Gastroesophageal sphincter (tissue), 4 donors: ENCODE measurements at regions not wholly inside any gene's neighbourhood (a gene's known extent, or its start where the extent isn't known, plus 50 kb on each side); places are given as distances from the start of the nearest gene placed in this dataset.

ENCODE experiments used
- ATAC-seq: fragments of 150-250 bp; one replicate; pipeline ENCODE4 v1.9.1; 2016; ENCODE audit warnings: mild to moderate bottlenecking, moderate library complexity
- H3K27ac ChIP-seq, 4 donors: fragments of 200-600 bp; sonication (generic) in 3 of 4; 1 replicate in 3 of 4; 2 replicates in 1 of 4; pipeline ENCODE4 v1.5.1; 2016 to 2019
- H3K27me3 ChIP-seq: fragments of 200-600 bp; sonication (generic); one replicate; pipeline ENCODE4 v1.5.1; 2019
- H3K36me3 ChIP-seq, 2 donors: fragments of 200-600 bp; sonication (generic); one replicate each; pipeline ENCODE4 v1.5.1; 2019; ENCODE audit warnings: control low read depth in 1 of 2
- H3K4me1 ChIP-seq, 3 donors: fragments of 200-600 bp; sonication (generic); 1 replicate in 2 of 3; 2 replicates in 1 of 3; pipeline ENCODE4 v1.5.1; 2016 to 2019; ENCODE audit warnings: control low read depth in 2 of 3
- H3K4me3 ChIP-seq, 2 donors: fragments of 200-600 bp; sonication (generic); one replicate each; pipeline ENCODE4 v1.5.1; 2019; ENCODE audit warnings: mild to moderate bottlenecking in 1 of 2, moderate library complexity in 1 of 2
- H3K9me3 ChIP-seq, 3 donors: fragments of 200-600 bp; sonication (generic); one replicate each; pipeline ENCODE4 v1.5.1; 2017 to 2019; ENCODE audit warnings: control low read depth in 2 of 3
- EP300 ChIP-seq: sonication (generic); formaldehyde crosslinking; IDR thresholded peaks from one replicate; pipeline ENCODE4 v1.6.1; 2017; ENCODE audit warnings: antibody characterized with exemption, mild to moderate bottlenecking
- POLR2A ChIP-seq, 2 donors: fragments of 450-650 bp; IDR thresholded peaks; one replicate each; pipeline ENCODE4 v1.6.1; 2017; ENCODE audit warnings: antibody characterized with exemption in 2 of 2, mild to moderate bottlenecking in 2 of 2, moderate library complexity in 1 of 2
- POLR2AphosphoS5 ChIP-seq: sonication (generic); formaldehyde crosslinking; IDR thresholded peaks from one replicate; pipeline ENCODE4 v1.6.1; 2017; ENCODE audit warnings: antibody characterized with exemption
- WGBS, 2 donors: methylation state at CpG; one replicate each; pipeline ENCODE4 v1.1.5; 2018; ENCODE audit warnings: low coverage in 1 of 2; 5-methylcytosine and 5-hydroxymethylcytosine counted together
- TF ChIP-seq, protein P1 (sequence below), 4 experiments: fragments of 200-600 bp in 2 of 4; fragments of 450-650 bp in 2 of 4; sonication (generic) in 1 of 4; IDR thresholded peaks; one replicate each; pipeline ENCODE4 v1.5.1; 2017 to 2019; ENCODE audit warnings: antibody characterized with exemption in 4 of 4, mild to moderate bottlenecking in 2 of 4, moderate library complexity in 2 of 4

GRCh38 chr15:26087395-26087794 is 224.3 kb upstream of the ATP10A start:
- Histone ChIP-seq H3K27ac (no peak overlapping the region), H3K4me3 (no peak overlapping the region), H3K27me3 (no peaks in the 10 kb centered on the region), H3K36me3 (no peaks in the 10 kb centered on the region), H3K4me1 (peaks cover 0 to 15% (median 0%) of the 10 kb centered on the region in 3 donors), H3K9me3 (no peaks in the 10 kb centered on the region)
- TF ChIP-seq, protein P1, sequence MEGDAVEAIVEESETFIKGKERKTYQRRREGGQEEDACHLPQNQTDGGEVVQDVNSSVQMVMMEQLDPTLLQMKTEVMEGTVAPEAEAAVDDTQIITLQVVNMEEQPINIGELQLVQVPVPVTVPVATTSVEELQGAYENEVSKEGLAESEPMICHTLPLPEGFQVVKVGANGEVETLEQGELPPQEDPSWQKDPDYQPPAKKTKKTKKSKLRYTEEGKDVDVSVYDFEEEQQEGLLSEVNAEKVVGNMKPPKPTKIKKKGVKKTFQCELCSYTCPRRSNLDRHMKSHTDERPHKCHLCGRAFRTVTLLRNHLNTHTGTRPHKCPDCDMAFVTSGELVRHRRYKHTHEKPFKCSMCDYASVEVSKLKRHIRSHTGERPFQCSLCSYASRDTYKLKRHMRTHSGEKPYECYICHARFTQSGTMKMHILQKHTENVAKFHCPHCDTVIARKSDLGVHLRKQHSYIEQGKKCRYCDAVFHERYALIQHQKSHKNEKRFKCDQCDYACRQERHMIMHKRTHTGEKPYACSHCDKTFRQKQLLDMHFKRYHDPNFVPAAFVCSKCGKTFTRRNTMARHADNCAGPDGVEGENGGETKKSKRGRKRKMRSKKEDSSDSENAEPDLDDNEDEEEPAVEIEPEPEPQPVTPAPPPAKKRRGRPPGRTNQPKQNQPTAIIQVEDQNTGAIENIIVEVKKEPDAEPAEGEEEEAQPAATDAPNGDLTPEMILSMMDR (IDR thresholded peaks at IDR 0.05): no peak
- TF ChIP-seq POLR2A (IDR thresholded peaks at IDR 0.05): no peak
- TF ChIP-seq POLR2AphosphoS5: no peak
- no peak for TF ChIP-seq EP300
- 34 to 70% methylated on average over 3 to 4 of the region's 4 CpGs for WGBS, 2 donors
- ATAC-seq: no peak

DNA sequence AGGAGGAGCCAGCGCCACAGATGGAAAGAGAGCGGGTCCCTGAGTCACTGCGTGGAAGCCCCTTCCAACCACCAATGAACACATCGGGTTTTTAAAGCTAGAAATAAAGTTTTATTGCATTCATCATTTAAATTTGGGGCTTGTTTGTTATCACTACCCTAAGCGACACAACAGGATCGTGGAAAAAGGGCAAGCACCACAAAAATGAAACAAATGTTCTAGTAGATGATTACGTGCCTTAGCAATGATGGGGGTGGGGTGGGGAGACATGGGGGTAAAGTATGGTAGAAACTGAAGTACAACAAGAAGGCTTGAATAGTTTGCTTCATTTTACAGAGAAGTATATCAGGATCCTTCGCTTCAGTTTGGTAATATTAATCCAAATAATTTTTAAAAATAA is 221.6 kb upstream of the ATP10A start:
- peaks cover 0 to 21% (median 0%) of the 10 kb centered on the region in 3 donors for H3K4me1 ChIP-seq
- H3K4me3 ChIP-seq: no peak overlapping the region
- WGBS, 2 donors: 92 to 93% methylated on average over 3 to 4 of the region's 8 CpGs
- H3K36me3 ChIP-seq: no peaks in the 10 kb centered on the region
- ATAC-seq: no peak
- no peaks in the 10 kb centered on the region for H3K9me3 ChIP-seq
- no peak overlapping the region for H3K27ac ChIP-seq
- TF ChIP-seq, protein P1 (IDR thresholded peaks at IDR 0.05): no peak
- no peak for TF ChIP-seq POLR2AphosphoS5
- TF ChIP-seq POLR2A (IDR thresholded peaks at IDR 0.05): no peak
- no peak for TF ChIP-seq EP300
- no peaks in the 10 kb centered on the region for H3K27me3 ChIP-seq

DNA sequence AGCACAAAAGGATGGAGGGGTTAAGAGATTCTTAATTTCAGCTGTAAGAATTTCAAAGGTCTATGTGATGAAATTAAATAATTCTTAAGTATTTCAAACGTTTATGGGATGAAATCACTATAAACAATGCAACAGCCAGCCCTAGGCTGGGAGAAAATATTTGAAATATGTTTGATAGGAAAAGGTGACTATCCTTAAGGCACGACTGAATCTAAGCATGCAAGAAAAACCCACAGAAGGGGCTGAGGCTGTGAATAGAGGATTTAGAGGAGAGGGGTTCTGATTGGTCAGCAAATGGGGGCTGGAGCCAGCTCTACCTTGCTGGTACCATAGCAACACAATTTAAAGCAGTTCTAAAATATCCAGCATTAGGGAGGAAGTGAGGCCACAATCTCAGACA is 220.8 kb upstream of the ATP10A start:
- H3K4me3 ChIP-seq: no peak overlapping the region
- H3K36me3 ChIP-seq: no peaks in the 10 kb centered on the region
- peaks cover 0 to 21% (median 0%) of the 10 kb centered on the region in 3 donors for H3K4me1 ChIP-seq
- no peaks in the 10 kb centered on the region for H3K9me3 ChIP-seq
- H3K27me3 ChIP-seq: no peaks in the 10 kb centered on the region
- ATAC-seq: no peak
- H3K27ac ChIP-seq: peak overlapping the region in 3 of 4 donors; percentile 33 to 95 (median 93)
- WGBS, 2 donors: 0 to 22% methylated on average over 2 of the region's 2 CpGs
- TF ChIP-seq POLR2A (IDR thresholded peaks at IDR 0.05): no peak
- no peak for TF ChIP-seq POLR2AphosphoS5
- TF ChIP-seq EP300: no peak
- TF ChIP-seq, protein P1 (IDR thresholded peaks at IDR 0.05): no peak

- no peak for TF ChIP-seq EP300
- TF ChIP-seq POLR2AphosphoS5: no peak
- TF ChIP-seq, protein P1 (IDR thresholded peaks at IDR 0.05): no peak
- TF ChIP-seq POLR2A (IDR thresholded peaks at IDR 0.05): no peak
- ATAC-seq: no peak
- 46 to 76% methylated on average over 4 of the region's 4 CpGs for WGBS, 2 donors
- peaks cover 0 to 21% (median 0%) of the 10 kb centered on the region in 3 donors for H3K4me1 ChIP-seq
- H3K27me3 ChIP-seq: no peaks in the 10 kb centered on the region
- peak overlapping the region in 3 of 4 donors; percentile 33 to 95 (median 93) for H3K27ac ChIP-seq
- no peak overlapping the region for H3K4me3 ChIP-seq
- H3K36me3 ChIP-seq: no peaks in the 10 kb centered on the region
- H3K9me3 ChIP-seq: no peaks in the 10 kb centered on the region
Measured at GRCh38 chr15:26083457-26083856, 220.3 kb upstream of the ATP10A start.

- Histone ChIP-seq H3K4me3 (peak overlapping the region; percentile 70 to 79), H3K36me3 (no peaks in the 10 kb centered on the region), H3K27ac (peak overlapping the region; percentile 75 to 95 (median 90)), H3K9me3 (no peaks in the 10 kb centered on the region), H3K27me3 (no peaks in the 10 kb centered on the region), H3K4me1 (peaks cover 0 to 21% (median 0%) of the 10 kb centered on the region in 3 donors)
- 0% methylated on average over 10 to 21 of the region's 48 CpGs for WGBS, 2 donors
- ATAC-seq: peak; percentile 99
- peak; percentile 67 to 68 for TF ChIP-seq POLR2A (IDR thresholded peaks at IDR 0.05)
- TF ChIP-seq EP300: no peak
- TF ChIP-seq, protein P1 (IDR thresholded peaks at IDR 0.05): peak in 1 of 4 experiments; percentile 21
- TF ChIP-seq POLR2AphosphoS5: peak; percentile 76
Measured at GRCh38 chr15:26082221-26083109, 219.3 kb upstream of the ATP10A start.
